GM23338 (cell line): ENCODE measurements at regions not wholly inside any gene's neighbourhood (a gene's known extent, or its start where the extent isn't known, plus 50 kb on each side); places are given as distances from the start of the nearest gene placed in this dataset.

Experiments used
- CREB1 ChIP-seq: fragments of 250-450 bp; sonication (Bioruptor Pico); IDR thresholded peaks from 2 replicates; pipeline ENCODE4 v1.5.0; 2020; ENCODE audit warnings: low read depth, mild to moderate bottlenecking, moderate library complexity
- EZH2 ChIP-seq: fragments of 200-600 bp; sonication (generic); IDR thresholded peaks from one replicate; pipeline ENCODE4 v1.8.0; 2017; ENCODE audit warnings: antibody characterized with exemption, mild to moderate bottlenecking, low read depth; ENCODE audit not compliant: unreplicated experiment
- EZH2phosphoT487 ChIP-seq: fragments of 200-600 bp; sonication (generic); IDR thresholded peaks from one replicate; pipeline ENCODE4 v1.8.1; 2018; ENCODE audit warnings: antibody characterized with exemption; ENCODE audit not compliant: unreplicated experiment
- JUNB ChIP-seq: IDR thresholded peaks from one replicate; pipeline ENCODE4 v1.6.1; 2016; ENCODE audit warnings: antibody characterized with exemption; ENCODE audit not compliant: unreplicated experiment
- POLR2AphosphoS5 ChIP-seq: IDR thresholded peaks from 2 replicates; pipeline ENCODE4 v1.6.1; 2016; ENCODE audit warnings: antibody characterized with exemption, low read depth
- STAT1 ChIP-seq: IDR thresholded peaks from one replicate; pipeline ENCODE4 v1.6.1; 2016; ENCODE audit warnings: antibody characterized with exemption; ENCODE audit not compliant: unreplicated experiment
- TF ChIP-seq, protein P1 (sequence below): IDR thresholded peaks from one replicate; pipeline ENCODE4 v1.6.1; 2018; ENCODE audit warnings: antibody characterized with exemption; ENCODE audit not compliant: unreplicated experiment
- TF ChIP-seq, protein P2 (sequence below), 2 experiments: fragments of 200-600 bp in 1 of 2; sonication (generic) in 1 of 2; conservative IDR thresholded peaks; 2 replicates each; pipeline versions ENCODE4 v1.5.1 to v1.6.1; 2016 to 2017; ENCODE audit warnings: antibody characterized with exemption in 2 of 2, low read depth in 2 of 2, mild to moderate bottlenecking in 2 of 2, moderate library complexity in 1 of 2
- TF ChIP-seq, protein P3 (sequence below): IDR thresholded peaks from 2 replicates; pipeline ENCODE4 v1.6.1; 2016; ENCODE audit warnings: antibody characterized with exemption

DNA sequence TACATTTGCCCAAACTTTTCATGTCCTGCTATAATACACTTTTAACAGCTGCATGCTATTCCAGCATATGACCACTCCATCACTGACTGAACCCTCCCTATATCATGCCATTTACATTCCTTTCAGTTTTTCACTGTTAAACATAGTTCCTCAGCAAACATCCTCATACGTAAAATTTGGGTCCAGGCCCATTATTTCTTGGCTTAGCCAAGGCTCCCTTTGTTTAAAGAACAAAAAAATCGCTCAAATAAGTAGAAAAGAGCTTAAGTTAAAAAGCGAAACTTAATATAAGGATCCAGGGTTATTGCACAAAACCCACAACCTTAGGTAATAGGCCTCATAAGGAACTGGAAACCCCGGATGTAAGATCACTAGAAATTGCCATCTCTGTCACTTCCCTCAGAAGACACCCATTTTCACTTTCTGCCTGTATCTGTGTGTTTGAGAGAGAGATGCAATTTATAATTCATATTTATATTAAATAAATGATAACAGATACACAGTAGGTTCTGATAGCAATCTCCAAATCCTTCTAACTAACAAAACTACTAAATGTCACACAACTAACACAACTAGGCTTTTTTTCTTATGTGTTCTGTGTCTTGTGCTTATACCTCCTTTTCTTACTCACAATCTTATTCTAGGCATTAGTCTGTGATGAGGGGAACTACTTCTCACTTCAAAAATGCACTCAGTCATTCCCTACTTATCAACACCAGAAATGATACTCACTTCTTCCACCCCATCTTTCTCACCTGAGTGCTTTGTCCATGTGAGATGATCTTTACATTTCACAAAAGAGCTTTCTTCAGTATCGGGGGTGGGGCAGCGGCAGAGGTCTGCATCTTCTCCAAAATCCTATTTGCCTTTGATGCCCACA, 59.9 kb upstream of the FAM241A start:
- TF ChIP-seq, protein P1, sequence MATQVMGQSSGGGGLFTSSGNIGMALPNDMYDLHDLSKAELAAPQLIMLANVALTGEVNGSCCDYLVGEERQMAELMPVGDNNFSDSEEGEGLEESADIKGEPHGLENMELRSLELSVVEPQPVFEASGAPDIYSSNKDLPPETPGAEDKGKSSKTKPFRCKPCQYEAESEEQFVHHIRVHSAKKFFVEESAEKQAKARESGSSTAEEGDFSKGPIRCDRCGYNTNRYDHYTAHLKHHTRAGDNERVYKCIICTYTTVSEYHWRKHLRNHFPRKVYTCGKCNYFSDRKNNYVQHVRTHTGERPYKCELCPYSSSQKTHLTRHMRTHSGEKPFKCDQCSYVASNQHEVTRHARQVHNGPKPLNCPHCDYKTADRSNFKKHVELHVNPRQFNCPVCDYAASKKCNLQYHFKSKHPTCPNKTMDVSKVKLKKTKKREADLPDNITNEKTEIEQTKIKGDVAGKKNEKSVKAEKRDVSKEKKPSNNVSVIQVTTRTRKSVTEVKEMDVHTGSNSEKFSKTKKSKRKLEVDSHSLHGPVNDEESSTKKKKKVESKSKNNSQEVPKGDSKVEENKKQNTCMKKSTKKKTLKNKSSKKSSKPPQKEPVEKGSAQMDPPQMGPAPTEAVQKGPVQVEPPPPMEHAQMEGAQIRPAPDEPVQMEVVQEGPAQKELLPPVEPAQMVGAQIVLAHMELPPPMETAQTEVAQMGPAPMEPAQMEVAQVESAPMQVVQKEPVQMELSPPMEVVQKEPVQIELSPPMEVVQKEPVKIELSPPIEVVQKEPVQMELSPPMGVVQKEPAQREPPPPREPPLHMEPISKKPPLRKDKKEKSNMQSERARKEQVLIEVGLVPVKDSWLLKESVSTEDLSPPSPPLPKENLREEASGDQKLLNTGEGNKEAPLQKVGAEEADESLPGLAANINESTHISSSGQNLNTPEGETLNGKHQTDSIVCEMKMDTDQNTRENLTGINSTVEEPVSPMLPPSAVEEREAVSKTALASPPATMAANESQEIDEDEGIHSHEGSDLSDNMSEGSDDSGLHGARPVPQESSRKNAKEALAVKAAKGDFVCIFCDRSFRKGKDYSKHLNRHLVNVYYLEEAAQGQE = no peak
- TF ChIP-seq, protein P2, sequence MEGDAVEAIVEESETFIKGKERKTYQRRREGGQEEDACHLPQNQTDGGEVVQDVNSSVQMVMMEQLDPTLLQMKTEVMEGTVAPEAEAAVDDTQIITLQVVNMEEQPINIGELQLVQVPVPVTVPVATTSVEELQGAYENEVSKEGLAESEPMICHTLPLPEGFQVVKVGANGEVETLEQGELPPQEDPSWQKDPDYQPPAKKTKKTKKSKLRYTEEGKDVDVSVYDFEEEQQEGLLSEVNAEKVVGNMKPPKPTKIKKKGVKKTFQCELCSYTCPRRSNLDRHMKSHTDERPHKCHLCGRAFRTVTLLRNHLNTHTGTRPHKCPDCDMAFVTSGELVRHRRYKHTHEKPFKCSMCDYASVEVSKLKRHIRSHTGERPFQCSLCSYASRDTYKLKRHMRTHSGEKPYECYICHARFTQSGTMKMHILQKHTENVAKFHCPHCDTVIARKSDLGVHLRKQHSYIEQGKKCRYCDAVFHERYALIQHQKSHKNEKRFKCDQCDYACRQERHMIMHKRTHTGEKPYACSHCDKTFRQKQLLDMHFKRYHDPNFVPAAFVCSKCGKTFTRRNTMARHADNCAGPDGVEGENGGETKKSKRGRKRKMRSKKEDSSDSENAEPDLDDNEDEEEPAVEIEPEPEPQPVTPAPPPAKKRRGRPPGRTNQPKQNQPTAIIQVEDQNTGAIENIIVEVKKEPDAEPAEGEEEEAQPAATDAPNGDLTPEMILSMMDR (conservative IDR thresholded peaks at IDR 0.05; ENCODE audit: low read depth in 2 of 2) = no peak
- no peak for TF ChIP-seq POLR2AphosphoS5
- no peak for TF ChIP-seq CREB1
- TF ChIP-seq EZH2 = no peak
- TF ChIP-seq JUNB = no peak
- TF ChIP-seq STAT1 = no peak
- TF ChIP-seq EZH2phosphoT487 = no peak
- TF ChIP-seq, protein P3, sequence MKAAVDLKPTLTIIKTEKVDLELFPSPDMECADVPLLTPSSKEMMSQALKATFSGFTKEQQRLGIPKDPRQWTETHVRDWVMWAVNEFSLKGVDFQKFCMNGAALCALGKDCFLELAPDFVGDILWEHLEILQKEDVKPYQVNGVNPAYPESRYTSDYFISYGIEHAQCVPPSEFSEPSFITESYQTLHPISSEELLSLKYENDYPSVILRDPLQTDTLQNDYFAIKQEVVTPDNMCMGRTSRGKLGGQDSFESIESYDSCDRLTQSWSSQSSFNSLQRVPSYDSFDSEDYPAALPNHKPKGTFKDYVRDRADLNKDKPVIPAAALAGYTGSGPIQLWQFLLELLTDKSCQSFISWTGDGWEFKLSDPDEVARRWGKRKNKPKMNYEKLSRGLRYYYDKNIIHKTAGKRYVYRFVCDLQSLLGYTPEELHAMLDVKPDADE = no peak
